ENCODE measurements at regions not wholly inside any gene's neighbourhood (a gene's known extent, or its start where the extent isn't known, plus 50 kb on each side); places are given as distances from the start of the nearest gene placed in this dataset.

GRCh38 chr1:95326023-95326422, 92.0 kb downstream of the RWDD3 start:
- TF ChIP-seq, protein P1, sequence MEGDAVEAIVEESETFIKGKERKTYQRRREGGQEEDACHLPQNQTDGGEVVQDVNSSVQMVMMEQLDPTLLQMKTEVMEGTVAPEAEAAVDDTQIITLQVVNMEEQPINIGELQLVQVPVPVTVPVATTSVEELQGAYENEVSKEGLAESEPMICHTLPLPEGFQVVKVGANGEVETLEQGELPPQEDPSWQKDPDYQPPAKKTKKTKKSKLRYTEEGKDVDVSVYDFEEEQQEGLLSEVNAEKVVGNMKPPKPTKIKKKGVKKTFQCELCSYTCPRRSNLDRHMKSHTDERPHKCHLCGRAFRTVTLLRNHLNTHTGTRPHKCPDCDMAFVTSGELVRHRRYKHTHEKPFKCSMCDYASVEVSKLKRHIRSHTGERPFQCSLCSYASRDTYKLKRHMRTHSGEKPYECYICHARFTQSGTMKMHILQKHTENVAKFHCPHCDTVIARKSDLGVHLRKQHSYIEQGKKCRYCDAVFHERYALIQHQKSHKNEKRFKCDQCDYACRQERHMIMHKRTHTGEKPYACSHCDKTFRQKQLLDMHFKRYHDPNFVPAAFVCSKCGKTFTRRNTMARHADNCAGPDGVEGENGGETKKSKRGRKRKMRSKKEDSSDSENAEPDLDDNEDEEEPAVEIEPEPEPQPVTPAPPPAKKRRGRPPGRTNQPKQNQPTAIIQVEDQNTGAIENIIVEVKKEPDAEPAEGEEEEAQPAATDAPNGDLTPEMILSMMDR (IDR thresholded peaks at IDR 0.05): no peak
- TF ChIP-seq POLR2A (IDR thresholded peaks at IDR 0.05; ENCODE audit: low read depth) (no peak), POLR2AphosphoS5 (IDR thresholded peaks at IDR 0.05) (no peak)
